Esophagus muscularis mucosa (tissue), 4 donors: ENCODE measurements at regions not wholly inside any gene's neighbourhood (a gene's known extent, or its start where the extent isn't known, plus 50 kb on each side); places are given as distances from the start of the nearest gene placed in this dataset.

Source experiments
- CTCF ChIP-seq, 3 experiments: fragments of 200-600 bp in 2 of 3; fragments of 450-650 bp in 1 of 3; sonication (generic) in 2 of 3; IDR thresholded peaks; one replicate each; pipeline ENCODE4 v1.5.1; 2017 to 2019; ENCODE audit warnings: antibody characterized with exemption in 3 of 3, mild to moderate bottlenecking in 2 of 3, moderate library complexity in 1 of 3
- EP300 ChIP-seq: sonication (generic); formaldehyde crosslinking; IDR thresholded peaks from one replicate; pipeline ENCODE4 v1.6.1; 2017; ENCODE audit warnings: antibody characterized with exemption
- POLR2A ChIP-seq: fragments of 450-650 bp; IDR thresholded peaks from one replicate; pipeline ENCODE4 v1.6.1; 2017; ENCODE audit warnings: antibody characterized with exemption, moderate library complexity, mild to moderate bottlenecking, low read depth
- POLR2AphosphoS5 ChIP-seq, 2 donors: sonication (generic); formaldehyde crosslinking; IDR thresholded peaks; one replicate each; pipeline ENCODE4 v1.6.1; 2017; ENCODE audit warnings: antibody characterized with exemption in 2 of 2

GRCh38 chr11:8323161-8323935, 59.7 kb upstream of the LMO1 start:
- no peak for TF ChIP-seq CTCF (IDR thresholded peaks at IDR 0.05)
- TF ChIP-seq POLR2A, result no peak
- no peak for TF ChIP-seq EP300
- TF ChIP-seq POLR2AphosphoS5 (IDR thresholded peaks at IDR 0.05), result no peak
